ENCODE measurements at regions not wholly inside any gene's neighbourhood (a gene's known extent, or its start where the extent isn't known, plus 50 kb on each side); places are given as distances from the start of the nearest gene placed in this dataset.
"Not testable (repeated sequence)": the region's sequence is repeated elsewhere in the genome, so short reads cannot be mapped to it uniquely, and the experiment has no call there.

GRCh38 chr1:197985351-197985750 is 68.2 kb downstream of the LHX9 start:
- Mint-ChIP-seq H3K9me3 (no peaks in the 10 kb centered on the region), H3K27me3 (ENCODE audit: low read depth) (peaks cover 32% of the 10 kb centered on the region), H3K36me3 (ENCODE audit: low read depth) (no peaks in the 10 kb centered on the region), H3K4me1 (ENCODE audit: low read depth) (peaks cover 3% of the 10 kb centered on the region), H3K4me3 (ENCODE audit: low read depth) (no peak overlapping the region), H3K27ac (no peak overlapping the region)
- intact Hi-C loops (cut with micrococcal nuclease), result no loop called here
- no peak for DNase-seq (ENCODE audit: low spot score)

GRCh38 chr1:197986817-197987216 is 69.6 kb downstream of the LHX9 start:
- no peak overlapping the region for H3K4me3 Mint-ChIP-seq (ENCODE audit: low read depth)
- intact Hi-C loops (cut with micrococcal nuclease), result no loop called here
- peaks cover 6% of the 10 kb centered on the region for H3K4me1 Mint-ChIP-seq (ENCODE audit: low read depth)
- H3K27ac Mint-ChIP-seq, result no peak overlapping the region
- H3K9me3 Mint-ChIP-seq, result no peaks in the 10 kb centered on the region
- no peaks in the 10 kb centered on the region for H3K36me3 Mint-ChIP-seq (ENCODE audit: low read depth)
- peaks cover 36% of the 10 kb centered on the region for H3K27me3 Mint-ChIP-seq (ENCODE audit: low read depth)
- DNase-seq (ENCODE audit: low spot score), result no peak

GRCh38 chr1:197987294-197987693 is 70.1 kb downstream of the LHX9 start:
- Mint-ChIP-seq H3K27me3 (ENCODE audit: low read depth) (peaks cover 37% of the 10 kb centered on the region), H3K9me3 (no peaks in the 10 kb centered on the region), H3K4me1 (ENCODE audit: low read depth) (peaks cover 7% of the 10 kb centered on the region), H3K27ac (no peak overlapping the region), H3K4me3 (ENCODE audit: low read depth) (no peak overlapping the region), H3K36me3 (ENCODE audit: low read depth) (no peaks in the 10 kb centered on the region)
- intact Hi-C loops (cut with micrococcal nuclease), result no loop called here
- no peak for DNase-seq (ENCODE audit: low spot score)

GRCh38 chr1:197988581-197988980 is 71.4 kb downstream of the LHX9 start:
- H3K4me3 Mint-ChIP-seq (ENCODE audit: low read depth); H3K36me3 Mint-ChIP-seq (ENCODE audit: low read depth); intact Hi-C loops (cut with micrococcal nuclease); DNase-seq (ENCODE audit: low spot score); H3K27ac Mint-ChIP-seq; H3K9me3 Mint-ChIP-seq; H3K4me1 Mint-ChIP-seq (ENCODE audit: low read depth): not testable (repeated sequence)
- peaks cover 30% of the 10 kb centered on the region for H3K27me3 Mint-ChIP-seq (ENCODE audit: low read depth)

- no peaks in the 10 kb centered on the region for H3K9me3 Mint-ChIP-seq
- no peak overlapping the region for H3K4me3 Mint-ChIP-seq (ENCODE audit: low read depth)
- H3K27me3 Mint-ChIP-seq (ENCODE audit: low read depth), result peaks cover 25% of the 10 kb centered on the region
- DNase-seq (ENCODE audit: low spot score), result no peak
- H3K36me3 Mint-ChIP-seq (ENCODE audit: low read depth), result no peaks in the 10 kb centered on the region
- intact Hi-C loops (cut with micrococcal nuclease), result no loop called here
- no peak overlapping the region for H3K27ac Mint-ChIP-seq
- peaks cover 7% of the 10 kb centered on the region for H3K4me1 Mint-ChIP-seq (ENCODE audit: low read depth)
Measured at GRCh38 chr1:197989058-197989457, 71.9 kb downstream of the LHX9 start.

GRCh38 chr1:197991594-197991993 is 74.4 kb downstream of the LHX9 start:
- H3K27ac Mint-ChIP-seq, result no peak overlapping the region
- H3K36me3 Mint-ChIP-seq (ENCODE audit: low read depth), result no peaks in the 10 kb centered on the region
- no peaks in the 10 kb centered on the region for H3K9me3 Mint-ChIP-seq
- peaks cover 15% of the 10 kb centered on the region for H3K4me1 Mint-ChIP-seq (ENCODE audit: low read depth)
- peaks cover 18% of the 10 kb centered on the region for H3K27me3 Mint-ChIP-seq (ENCODE audit: low read depth)
- H3K4me3 Mint-ChIP-seq (ENCODE audit: low read depth), result no peak overlapping the region
- intact Hi-C loops (cut with micrococcal nuclease), result no loop called here
- DNase-seq (ENCODE audit: low spot score), result no peak

- H3K36me3 Mint-ChIP-seq (ENCODE audit: low read depth), result no peaks in the 10 kb centered on the region
- no peak for DNase-seq (ENCODE audit: low spot score)
- peaks cover 14% of the 10 kb centered on the region for H3K27me3 Mint-ChIP-seq (ENCODE audit: low read depth)
- H3K9me3 Mint-ChIP-seq, result no peaks in the 10 kb centered on the region
- H3K4me3 Mint-ChIP-seq (ENCODE audit: low read depth), result no peak overlapping the region
- peaks cover 12% of the 10 kb centered on the region for H3K4me1 Mint-ChIP-seq (ENCODE audit: low read depth)
- H3K27ac Mint-ChIP-seq, result no peak overlapping the region
- intact Hi-C loops (cut with micrococcal nuclease), result no loop called here
Measured at GRCh38 chr1:197994907-197995407, 77.8 kb downstream of the LHX9 start.

- no peak overlapping the region for H3K27ac Mint-ChIP-seq
- no peak for DNase-seq (ENCODE audit: low spot score)
- H3K36me3 Mint-ChIP-seq (ENCODE audit: low read depth), result no peaks in the 10 kb centered on the region
- peaks cover 12% of the 10 kb centered on the region for H3K27me3 Mint-ChIP-seq (ENCODE audit: low read depth)
- H3K9me3 Mint-ChIP-seq, result no peaks in the 10 kb centered on the region
- H3K4me3 Mint-ChIP-seq (ENCODE audit: low read depth), result no peak overlapping the region
- H3K4me1 Mint-ChIP-seq (ENCODE audit: low read depth), result peaks cover 12% of the 10 kb centered on the region
- intact Hi-C loops (cut with micrococcal nuclease), result no loop called here
Measured at GRCh38 chr1:197995408-197996258, 78.5 kb downstream of the LHX9 start.

- H3K27ac Mint-ChIP-seq; H3K9me3 Mint-ChIP-seq; H3K4me3 Mint-ChIP-seq (ENCODE audit: low read depth); H3K36me3 Mint-ChIP-seq (ENCODE audit: low read depth); H3K27me3 Mint-ChIP-seq (ENCODE audit: low read depth); DNase-seq (ENCODE audit: low spot score); intact Hi-C loops (cut with micrococcal nuclease): not testable (repeated sequence)
- peaks cover 12% of the 10 kb centered on the region for H3K4me1 Mint-ChIP-seq (ENCODE audit: low read depth)
Measured at GRCh38 chr1:197996259-197996512, 79.0 kb downstream of the LHX9 start.

GRCh38 chr1:197998110-197998509 is 80.9 kb downstream of the LHX9 start:
- Mint-ChIP-seq H3K4me3 (ENCODE audit: low read depth) (no peak overlapping the region), H3K36me3 (ENCODE audit: low read depth) (no peaks in the 10 kb centered on the region), H3K4me1 (ENCODE audit: low read depth) (peaks cover 19% of the 10 kb centered on the region), H3K27me3 (ENCODE audit: low read depth) (peaks cover 2% of the 10 kb centered on the region), H3K9me3 (no peaks in the 10 kb centered on the region), H3K27ac (no peak overlapping the region)
- intact Hi-C loops (cut with micrococcal nuclease), result no loop called here
- DNase-seq (ENCODE audit: low spot score), result no peak

GRCh38 chr1:198001776-198002408 is 84.7 kb downstream of the LHX9 start:
- intact Hi-C loops (cut with micrococcal nuclease), result no loop called here
- H3K36me3 Mint-ChIP-seq (ENCODE audit: low read depth), result no peaks in the 10 kb centered on the region
- no peaks in the 10 kb centered on the region for H3K9me3 Mint-ChIP-seq
- H3K4me3 Mint-ChIP-seq (ENCODE audit: low read depth), result no peak overlapping the region
- no peak overlapping the region for H3K27ac Mint-ChIP-seq
- no peak for DNase-seq (ENCODE audit: low spot score)
- H3K27me3 Mint-ChIP-seq (ENCODE audit: low read depth), result peaks cover 15% of the 10 kb centered on the region
- peaks cover 11% of the 10 kb centered on the region for H3K4me1 Mint-ChIP-seq (ENCODE audit: low read depth)

GRCh38 chr1:198003468-198003867 is 86.3 kb downstream of the LHX9 start:
- H3K4me3 Mint-ChIP-seq (ENCODE audit: low read depth), result no peak overlapping the region
- H3K4me1 Mint-ChIP-seq (ENCODE audit: low read depth), result peaks cover 11% of the 10 kb centered on the region
- intact Hi-C loops (cut with micrococcal nuclease), result no loop called here

GRCh38 chr1:198007011-198007410 is 89.8 kb downstream of the LHX9 start:
- Mint-ChIP-seq H3K9me3 (peaks cover 36% of the 10 kb centered on the region), H3K27ac (no peak overlapping the region)

More at GRCh38 chr1:198003468-198003867, 86.3 kb downstream of the LHX9 start:
- H3K27ac Mint-ChIP-seq, result no peak overlapping the region
- peaks cover 21% of the 10 kb centered on the region for H3K27me3 Mint-ChIP-seq (ENCODE audit: low read depth)
- DNase-seq (ENCODE audit: low spot score), result no peak
- H3K36me3 Mint-ChIP-seq (ENCODE audit: low read depth), result peaks cover under 1% of the 10 kb centered on the region
- H3K9me3 Mint-ChIP-seq, result peaks cover 11% of the 10 kb centered on the region

More at GRCh38 chr1:198007011-198007410, 89.8 kb downstream of the LHX9 start:
- no peak for DNase-seq (ENCODE audit: low spot score)
- Mint-ChIP-seq H3K36me3 (ENCODE audit: low read depth) (peaks cover 4% of the 10 kb centered on the region), H3K4me3 (ENCODE audit: low read depth) (no peak overlapping the region), H3K4me1 (ENCODE audit: low read depth) (peaks cover 4% of the 10 kb centered on the region), H3K27me3 (ENCODE audit: low read depth) (peaks cover 22% of the 10 kb centered on the region)
- intact Hi-C loops (cut with micrococcal nuclease), result no loop called here

All from activated T-helper 2 cell treated with anti-CD3 and anti-CD28 coated beads, Interferon-gamma antibody, Interleukin-2, Interleukin-4, amounts not matched to agents 10 μg/mL and 5 μg/mL and 100 μg/mL, durations not matched to agents 14 hours and 24 hours and 36 hours (primary cell).